IMR-90 (cell line): ENCODE measurements at regions not wholly inside any gene's neighbourhood (a gene's known extent, or its start where the extent isn't known, plus 50 kb on each side); places are given as distances from the start of the nearest gene placed in this dataset.

Experiments used
- CHD1 ChIP-seq: IDR thresholded peaks from 2 replicates; pipeline ENCODE4 v1.6.1; 2012; ENCODE audit warnings: low read depth, low read length, improper control_type of control experiment
- MAZ ChIP-seq: IDR thresholded peaks from 2 replicates; pipeline ENCODE4 v1.6.1; 2012; ENCODE audit warnings: low read depth, mild to moderate bottlenecking, low read length, improper control_type of control experiment, moderate library complexity, borderline replicate concordance
- MXI1 ChIP-seq: IDR thresholded peaks from 2 replicates; pipeline ENCODE4 v1.6.1; 2012; ENCODE audit warnings: low read depth, mild to moderate bottlenecking, low read length, moderate library complexity, borderline replicate concordance
- POLR2A ChIP-seq: IDR thresholded peaks from 2 replicates; pipeline ENCODE4 v1.6.1; 2012; ENCODE audit warnings: mild to moderate bottlenecking, low read depth, low read length
- RAD21 ChIP-seq: IDR thresholded peaks from 2 replicates; pipeline ENCODE4 v1.6.1; 2012; ENCODE audit warnings: low read length, improper control_type of control experiment
- TF ChIP-seq, protein P1 (sequence below): conservative IDR thresholded peaks from 2 replicates; pipeline ENCODE4 v1.5.1; 2012; ENCODE audit warnings: mild to moderate bottlenecking, low read depth, low read length, improper control_type of control experiment

DNA sequence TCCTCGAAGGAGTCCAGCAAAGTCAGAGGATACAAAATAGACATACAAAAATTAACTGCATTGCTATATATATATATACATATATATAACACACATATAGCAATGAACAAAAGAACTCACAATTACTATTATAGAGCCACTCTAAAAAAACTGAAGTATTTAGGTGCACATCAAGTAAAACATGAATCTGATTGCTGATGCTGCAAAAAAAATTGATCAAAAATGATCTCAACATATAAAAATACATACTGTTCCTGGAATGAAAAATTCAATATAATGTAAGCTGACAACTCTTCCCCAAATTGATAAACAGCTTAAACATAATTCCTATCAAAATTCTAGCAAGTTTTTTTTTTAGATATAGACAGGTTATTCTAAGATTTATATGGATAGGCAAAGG is 126.8 kb downstream of the ALOX5 start:
- TF ChIP-seq, protein P1, sequence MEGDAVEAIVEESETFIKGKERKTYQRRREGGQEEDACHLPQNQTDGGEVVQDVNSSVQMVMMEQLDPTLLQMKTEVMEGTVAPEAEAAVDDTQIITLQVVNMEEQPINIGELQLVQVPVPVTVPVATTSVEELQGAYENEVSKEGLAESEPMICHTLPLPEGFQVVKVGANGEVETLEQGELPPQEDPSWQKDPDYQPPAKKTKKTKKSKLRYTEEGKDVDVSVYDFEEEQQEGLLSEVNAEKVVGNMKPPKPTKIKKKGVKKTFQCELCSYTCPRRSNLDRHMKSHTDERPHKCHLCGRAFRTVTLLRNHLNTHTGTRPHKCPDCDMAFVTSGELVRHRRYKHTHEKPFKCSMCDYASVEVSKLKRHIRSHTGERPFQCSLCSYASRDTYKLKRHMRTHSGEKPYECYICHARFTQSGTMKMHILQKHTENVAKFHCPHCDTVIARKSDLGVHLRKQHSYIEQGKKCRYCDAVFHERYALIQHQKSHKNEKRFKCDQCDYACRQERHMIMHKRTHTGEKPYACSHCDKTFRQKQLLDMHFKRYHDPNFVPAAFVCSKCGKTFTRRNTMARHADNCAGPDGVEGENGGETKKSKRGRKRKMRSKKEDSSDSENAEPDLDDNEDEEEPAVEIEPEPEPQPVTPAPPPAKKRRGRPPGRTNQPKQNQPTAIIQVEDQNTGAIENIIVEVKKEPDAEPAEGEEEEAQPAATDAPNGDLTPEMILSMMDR: no peak
- TF ChIP-seq POLR2A (no peak), MXI1 (no peak), CHD1 (no peak), MAZ (no peak), RAD21 (no peak)
